Mammary epithelial cell (primary cell): ENCODE measurements at regions not wholly inside any gene's neighbourhood (a gene's known extent, or its start where the extent isn't known, plus 50 kb on each side); places are given as distances from the start of the nearest gene placed in this dataset.

ENCODE experiments used
- EZH2 ChIP-seq: IDR thresholded peaks from 2 replicates; pipeline ENCODE4 v1.6.1; 2012; ENCODE audit warnings: low read length, inconsistent platforms, borderline replicate concordance
- TF ChIP-seq, protein P1 (sequence below), 2 donors: IDR thresholded peaks in 1 of 2; conservative IDR thresholded peaks in 1 of 2; 2 replicates each; pipeline ENCODE4 v1.5.1; 2011 to 2012; ENCODE audit warnings: inconsistent platforms in 2 of 2, low read length in 2 of 2, mild to moderate bottlenecking in 2 of 2, control low read depth in 1 of 2, low read depth in 1 of 2; ENCODE audit not compliant: insufficient read depth in 1 of 2; ENCODE audit errors: extremely low read depth in 1 of 2

DNA sequence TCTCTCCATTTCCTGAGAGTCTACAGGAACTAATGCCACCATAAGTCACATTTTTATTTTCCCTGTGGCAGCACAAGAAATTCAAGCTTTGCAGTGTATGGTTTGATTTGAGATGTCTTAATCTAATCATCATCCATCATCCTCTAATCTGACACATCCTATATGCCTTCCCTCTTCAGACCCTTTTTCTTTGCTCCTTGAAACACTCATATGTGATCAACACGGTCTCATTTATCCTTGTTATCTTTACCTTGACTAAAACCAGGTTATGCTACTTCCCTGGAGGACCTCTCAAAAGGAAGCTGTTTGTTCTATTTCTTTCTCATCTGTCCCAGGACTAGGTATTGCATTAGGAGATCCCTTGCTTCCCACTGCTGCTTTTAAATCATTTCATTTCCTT lies 146.9 kb upstream of the MRPS30 start:
- TF ChIP-seq, protein P1, sequence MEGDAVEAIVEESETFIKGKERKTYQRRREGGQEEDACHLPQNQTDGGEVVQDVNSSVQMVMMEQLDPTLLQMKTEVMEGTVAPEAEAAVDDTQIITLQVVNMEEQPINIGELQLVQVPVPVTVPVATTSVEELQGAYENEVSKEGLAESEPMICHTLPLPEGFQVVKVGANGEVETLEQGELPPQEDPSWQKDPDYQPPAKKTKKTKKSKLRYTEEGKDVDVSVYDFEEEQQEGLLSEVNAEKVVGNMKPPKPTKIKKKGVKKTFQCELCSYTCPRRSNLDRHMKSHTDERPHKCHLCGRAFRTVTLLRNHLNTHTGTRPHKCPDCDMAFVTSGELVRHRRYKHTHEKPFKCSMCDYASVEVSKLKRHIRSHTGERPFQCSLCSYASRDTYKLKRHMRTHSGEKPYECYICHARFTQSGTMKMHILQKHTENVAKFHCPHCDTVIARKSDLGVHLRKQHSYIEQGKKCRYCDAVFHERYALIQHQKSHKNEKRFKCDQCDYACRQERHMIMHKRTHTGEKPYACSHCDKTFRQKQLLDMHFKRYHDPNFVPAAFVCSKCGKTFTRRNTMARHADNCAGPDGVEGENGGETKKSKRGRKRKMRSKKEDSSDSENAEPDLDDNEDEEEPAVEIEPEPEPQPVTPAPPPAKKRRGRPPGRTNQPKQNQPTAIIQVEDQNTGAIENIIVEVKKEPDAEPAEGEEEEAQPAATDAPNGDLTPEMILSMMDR (conservative IDR thresholded peaks at IDR 0.05 in 1 of 2, IDR thresholded peaks at IDR 0.05 in 1 of 2; ENCODE audit: extremely low read depth in 1 of 2, insufficient read depth in 1 of 2, low read depth in 1 of 2, low read length in 2 of 2): no peak
- no peak for TF ChIP-seq EZH2
